GM21360 (cell line): ENCODE measurements at regions not wholly inside any gene's neighbourhood (a gene's known extent, or its start where the extent isn't known, plus 50 kb on each side); places are given as distances from the start of the nearest gene placed in this dataset.

Source experiments
- ATAC-seq: cut with Tn5 transposase; IDR thresholded peaks from one replicate; pipeline ENCODE4 v1.9.1; 2021; ENCODE audit warnings: mild to moderate bottlenecking, moderate library complexity; ENCODE audit not compliant: unreplicated experiment

DNA sequence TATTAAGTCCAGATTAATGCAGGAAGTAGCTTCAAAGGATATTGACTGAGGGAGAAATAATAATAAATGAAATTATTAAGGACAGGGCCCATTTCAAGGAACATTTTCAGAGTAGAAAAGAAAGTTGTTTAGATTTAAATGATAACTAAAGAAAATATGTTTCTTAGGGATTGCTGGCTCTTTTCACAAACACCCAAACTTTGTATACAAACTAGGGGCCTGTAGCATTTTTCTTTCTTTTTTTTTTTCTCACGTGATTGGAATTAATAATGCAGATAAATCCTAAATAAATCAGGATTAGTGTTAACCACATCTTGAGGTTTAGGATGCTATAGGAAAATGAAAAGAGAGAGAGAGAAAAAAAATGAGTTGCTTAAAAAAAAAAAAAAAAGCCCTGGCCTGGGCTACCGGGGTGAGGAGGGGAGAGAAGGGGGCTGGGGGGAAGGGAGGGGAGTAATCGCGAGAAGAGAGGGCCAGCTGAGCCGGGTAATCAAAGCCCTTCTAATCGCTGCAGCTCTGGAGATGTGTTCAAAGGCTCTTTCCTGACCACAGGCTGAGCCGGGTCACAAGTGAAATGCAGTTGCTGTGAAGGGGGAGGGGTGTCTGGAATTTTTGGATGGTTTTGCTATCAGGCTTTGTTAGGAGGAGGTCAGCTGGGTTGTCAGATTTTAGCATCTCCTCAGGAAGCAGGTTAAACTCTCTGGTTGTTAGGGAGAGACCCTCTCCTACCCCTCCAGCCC lies 104.6 kb upstream of the ZFHX3 start:
- no peak for ATAC-seq

DNA sequence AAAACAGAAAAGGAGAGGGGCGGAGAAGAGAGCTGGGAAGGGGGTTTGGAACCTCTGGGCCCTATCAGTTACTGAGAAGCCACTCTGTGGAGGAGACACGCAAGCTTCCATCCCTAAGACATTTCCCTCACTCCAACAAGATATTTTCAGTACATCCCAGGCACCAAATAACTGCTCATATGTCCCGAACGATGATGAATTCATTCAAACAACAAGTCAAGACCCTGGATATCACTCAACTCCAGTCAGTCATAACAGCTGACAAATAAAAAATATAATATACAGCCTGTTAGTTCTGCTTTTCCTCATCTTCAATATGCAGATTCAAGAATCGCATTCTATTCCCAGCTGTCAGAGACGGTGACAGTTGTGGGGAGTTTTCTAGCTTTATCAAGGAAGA lies 104.0 kb upstream of the ZFHX3 start:
- no peak for ATAC-seq

DNA sequence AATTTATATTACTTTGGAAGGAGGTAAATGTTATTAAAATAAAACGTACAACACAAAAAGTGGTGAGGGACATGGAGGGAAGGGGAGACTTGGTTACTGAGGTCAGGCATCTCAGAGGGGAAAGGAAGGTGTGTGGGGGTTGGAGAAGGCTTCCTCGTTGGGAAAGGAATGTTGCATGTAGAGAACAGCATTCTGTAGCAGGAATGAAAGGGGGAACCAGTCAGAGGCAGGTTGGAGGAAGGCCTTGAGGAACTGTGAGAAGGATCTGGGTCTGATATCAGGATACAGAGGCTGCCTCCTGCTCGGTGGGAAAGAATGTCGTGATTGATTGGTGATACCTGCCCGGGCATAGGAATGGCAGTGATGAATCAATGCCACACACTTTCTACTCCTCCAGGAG lies 103.3 kb upstream of the ZFHX3 start:
- no peak for ATAC-seq

DNA sequence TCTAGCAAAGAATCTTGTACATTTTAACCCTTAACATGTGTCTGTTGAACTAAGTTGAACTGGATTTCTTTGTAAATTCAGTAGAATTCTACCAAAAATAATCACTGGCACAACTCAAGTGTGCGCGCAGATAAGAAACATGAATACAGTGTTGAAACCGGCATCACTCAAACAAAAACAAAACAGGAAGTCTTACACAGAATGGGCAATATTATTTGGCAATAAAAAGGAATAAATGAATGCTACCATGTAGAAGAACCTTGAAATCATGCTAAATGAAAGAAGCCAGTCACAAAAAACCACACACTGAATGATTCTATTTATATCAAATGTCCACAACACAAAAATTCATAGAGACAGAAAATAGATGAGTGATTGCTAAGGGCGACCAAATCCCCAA lies 102.9 kb upstream of the ZFHX3 start:
- no peak for ATAC-seq

DNA sequence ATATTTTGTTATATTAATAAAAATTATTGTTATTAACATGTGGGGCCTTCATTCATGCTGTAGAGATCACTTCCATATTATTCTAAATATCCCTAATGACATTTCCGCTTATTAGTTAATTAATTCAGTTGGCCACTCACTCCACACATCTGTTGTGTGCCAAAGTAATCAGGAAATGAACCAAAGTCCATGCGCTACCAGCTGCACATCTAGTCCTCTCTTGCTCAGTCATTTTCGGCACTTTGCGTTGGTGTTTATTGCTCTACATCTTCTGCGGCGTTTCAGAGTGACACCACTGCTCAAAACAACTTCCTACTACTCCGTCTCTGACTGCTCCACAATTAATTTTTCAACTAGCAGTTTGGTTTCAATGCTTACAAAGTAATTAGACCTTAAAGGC lies 101.4 kb upstream of the ZFHX3 start:
- ATAC-seq = no peak

DNA sequence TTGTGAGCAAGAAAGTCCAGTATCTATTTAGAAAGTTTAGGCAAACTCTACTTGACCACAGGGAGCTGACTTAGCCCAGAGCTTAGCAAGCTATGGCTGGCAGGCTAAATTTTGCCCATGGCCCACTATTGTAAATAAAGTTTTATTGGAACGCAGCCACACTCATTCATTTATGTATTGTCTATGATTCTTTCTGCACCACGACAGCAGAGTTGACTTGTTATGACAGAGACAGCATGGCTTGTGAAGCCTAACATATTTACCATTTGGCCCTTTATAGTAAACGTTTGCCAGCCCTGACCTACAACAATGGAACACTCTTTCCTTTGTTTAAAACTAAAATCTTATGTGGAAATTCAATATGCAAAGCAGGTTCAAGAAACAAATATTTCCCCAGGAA lies 100.0 kb upstream of the ZFHX3 start:
- ATAC-seq = no peak

DNA sequence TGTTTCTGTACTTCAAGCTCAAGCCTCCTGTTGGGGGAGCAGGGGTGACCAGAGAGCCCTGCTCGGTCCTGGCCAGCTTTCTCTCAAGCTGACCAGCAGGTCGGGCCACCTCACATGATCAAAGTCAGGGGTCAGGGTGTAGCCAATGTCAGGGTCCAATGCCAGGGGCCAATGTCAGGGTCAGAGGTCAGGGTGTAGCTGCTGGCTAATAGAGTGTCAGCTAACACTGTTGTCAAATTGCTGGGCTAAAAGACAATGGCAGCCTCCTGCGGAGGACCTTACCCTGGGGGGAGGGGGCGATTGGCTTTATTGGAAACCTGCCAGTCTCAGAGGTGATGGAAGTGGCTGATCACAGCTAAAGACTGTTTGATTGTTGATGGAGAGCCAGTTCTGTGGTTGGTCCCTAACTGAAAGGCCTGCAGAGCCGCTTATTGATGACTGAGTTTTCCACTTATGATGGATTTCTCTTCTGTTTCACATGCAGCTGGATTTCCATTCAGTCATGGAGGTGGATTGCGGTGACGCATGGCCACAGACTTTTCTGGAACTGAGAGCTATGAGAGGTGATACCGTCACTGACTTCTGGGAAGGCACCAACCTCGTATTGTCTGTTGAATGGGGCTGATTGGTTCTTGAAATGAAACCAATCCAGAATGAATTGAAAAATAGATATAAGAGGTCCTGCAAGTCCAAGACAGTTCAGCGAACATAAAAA lies 97.4 kb upstream of the ZFHX3 start:
- ATAC-seq = no peak

DNA sequence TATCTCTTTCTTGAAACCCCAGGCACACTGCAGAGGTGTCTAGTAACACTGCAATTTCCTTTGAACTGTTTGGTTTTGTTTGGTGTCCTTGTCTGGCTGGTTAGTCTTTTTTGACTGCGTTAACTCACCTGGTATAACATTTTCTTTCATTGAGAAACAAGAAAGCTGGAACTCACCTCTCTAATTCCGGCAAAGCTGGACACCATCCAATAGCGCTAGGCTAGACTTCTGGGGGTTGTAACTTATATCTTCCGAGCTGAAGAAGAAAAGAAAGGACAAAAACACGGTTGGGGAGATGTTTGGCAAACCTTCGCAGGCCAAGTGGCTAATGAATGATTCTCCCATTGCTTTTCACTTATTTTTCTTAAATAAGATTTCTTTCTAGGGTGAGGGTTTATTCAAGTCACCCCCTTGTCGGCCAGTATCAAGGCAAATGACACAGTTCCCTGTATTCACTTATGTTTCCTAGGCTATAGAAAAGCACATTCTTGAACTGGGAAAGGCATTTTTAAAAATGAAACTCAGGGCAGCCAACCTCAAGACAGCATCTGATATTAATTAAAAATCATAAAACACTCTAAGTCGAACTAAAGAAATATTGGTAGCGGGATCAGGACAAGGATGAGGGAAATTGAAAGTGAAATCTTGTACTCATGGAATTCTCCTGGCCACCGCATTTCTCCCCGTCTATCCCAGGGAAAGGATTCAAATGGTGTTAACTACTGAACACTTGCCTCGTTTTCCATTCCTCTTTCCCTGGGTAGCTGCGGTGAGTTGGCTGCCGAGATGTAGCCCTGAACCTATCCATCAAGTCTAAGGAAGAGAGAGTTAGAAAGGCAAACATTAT lies 95.9 kb upstream of the ZFHX3 start:
- no peak for ATAC-seq

DNA sequence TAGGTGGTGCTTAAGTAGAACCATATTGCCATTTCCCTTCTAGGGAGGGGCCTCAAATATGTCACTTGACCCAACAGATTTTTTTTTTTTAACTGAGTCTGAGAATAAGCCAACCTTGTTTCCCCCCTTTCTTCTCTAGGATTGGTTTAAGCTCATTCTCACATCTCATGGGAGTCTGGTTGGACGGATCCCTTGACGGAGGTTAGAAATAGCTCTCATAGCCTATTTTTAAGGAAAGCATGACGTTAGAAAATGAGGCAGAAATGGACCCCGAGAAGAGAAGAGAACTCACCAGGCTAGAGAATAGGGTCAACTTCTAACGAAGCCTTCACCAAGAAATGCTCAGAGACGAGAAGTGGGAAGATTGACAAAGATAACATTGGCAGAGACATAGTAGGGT lies 95.1 kb upstream of the ZFHX3 start:
- ATAC-seq = no peak

DNA sequence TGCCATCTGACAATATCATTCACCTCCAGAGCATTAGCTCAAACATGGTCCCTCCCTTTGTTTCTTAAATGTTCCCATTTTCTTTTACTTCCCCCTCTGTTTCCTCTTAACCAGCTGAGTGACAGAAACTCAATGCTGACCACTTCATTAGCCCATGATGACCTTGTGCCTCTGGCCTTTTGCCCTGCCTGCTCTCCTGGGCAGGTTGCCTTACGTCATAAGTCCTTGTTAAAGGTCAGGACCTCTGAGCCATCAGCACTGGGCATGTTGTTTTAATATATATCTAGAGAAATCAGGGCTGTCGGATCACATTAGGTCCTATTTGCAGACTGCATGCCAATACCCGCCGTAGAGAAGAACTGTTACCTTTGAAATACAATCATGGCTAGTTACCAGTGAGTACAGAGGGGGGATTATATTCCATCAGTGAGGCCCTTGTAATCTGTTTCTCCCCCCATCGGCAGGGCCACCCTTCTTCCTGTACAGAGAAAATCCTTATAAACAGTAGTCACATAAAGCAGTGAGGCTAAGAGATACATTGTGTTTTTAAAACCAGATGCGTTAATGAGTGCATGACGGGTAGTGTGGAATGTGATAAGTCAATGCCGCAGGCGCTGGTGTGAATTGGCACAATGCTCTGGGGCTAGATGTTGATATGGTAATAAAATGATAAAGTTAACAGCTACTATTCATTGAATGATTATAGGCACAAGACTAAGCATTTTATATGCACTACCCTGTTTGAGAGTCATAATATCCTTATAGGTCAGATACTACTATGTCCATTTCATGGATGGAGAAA lies 94.3 kb upstream of the ZFHX3 start:
- no peak for ATAC-seq

DNA sequence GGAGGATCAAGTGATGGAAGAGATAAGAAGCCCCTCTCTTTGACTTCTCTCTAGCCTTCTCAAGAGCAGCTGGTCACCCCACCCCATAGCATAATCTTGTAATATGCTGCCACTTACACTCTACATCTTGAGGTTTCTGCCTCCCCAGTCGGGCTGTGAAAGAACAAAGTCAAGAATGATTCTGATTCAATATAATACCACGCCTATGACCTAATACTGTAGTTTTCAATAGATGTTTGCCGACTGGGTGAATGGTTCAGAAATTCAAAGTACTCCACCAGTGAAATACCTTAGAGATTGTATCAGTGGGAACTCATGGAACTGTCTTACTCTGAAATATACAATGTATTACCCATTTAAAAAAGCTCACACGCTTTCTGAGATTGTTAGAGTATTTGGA lies 93.0 kb upstream of the ZFHX3 start:
- no peak for ATAC-seq

DNA sequence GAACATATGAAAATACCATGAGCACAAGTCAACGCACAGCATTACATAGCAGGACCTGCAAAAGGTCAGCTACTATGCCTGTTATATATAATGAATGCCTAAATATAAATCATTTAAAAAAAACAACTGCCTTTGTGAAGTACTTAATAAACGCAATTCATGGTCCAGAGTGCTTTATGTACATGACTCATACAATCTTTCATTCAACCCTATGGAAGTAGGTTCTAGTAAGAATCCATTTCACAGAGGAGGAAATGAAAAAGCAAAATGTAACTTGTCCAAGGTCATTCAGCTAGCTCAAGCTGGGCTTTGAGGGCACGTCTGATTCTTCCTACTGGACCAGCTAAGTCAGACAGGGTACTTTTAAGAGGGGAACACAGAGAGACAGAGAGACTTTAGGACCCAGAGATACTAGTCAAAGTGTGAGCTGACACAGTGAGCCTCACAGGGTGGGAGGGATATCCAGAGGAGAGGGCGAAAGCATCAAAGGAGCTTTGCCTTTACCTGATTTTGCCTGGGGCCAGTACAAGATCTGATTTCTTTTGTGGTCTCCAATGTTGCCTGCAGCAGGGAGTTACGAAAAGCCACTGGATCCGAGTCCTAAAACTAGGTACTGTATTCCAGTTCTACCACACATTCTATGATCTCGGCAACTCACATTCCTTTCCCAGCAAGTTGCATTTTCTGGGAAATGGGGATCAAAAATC lies 83.4 kb upstream of the ZFHX3 start:
- no peak for ATAC-seq

DNA sequence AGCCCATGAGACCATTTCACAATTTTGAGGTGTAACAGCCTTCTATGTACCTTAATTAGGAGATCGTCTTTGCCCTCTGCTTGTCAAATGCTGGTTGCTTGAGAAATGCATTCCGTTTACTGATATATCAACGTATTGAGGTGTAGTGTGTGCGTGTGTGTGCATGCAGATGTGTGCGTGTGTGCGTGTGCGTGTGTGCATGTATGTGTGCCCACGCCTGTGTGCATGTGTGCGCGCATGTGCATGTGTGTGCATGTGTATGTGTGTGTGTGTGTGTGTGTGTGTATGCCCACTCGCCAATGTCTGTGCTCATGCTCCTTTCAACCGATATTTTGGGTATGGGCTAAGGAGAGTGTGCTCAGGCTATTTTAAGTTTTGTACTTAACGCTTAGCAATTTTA lies 81.5 kb upstream of the ZFHX3 start:
- ATAC-seq = no peak

DNA sequence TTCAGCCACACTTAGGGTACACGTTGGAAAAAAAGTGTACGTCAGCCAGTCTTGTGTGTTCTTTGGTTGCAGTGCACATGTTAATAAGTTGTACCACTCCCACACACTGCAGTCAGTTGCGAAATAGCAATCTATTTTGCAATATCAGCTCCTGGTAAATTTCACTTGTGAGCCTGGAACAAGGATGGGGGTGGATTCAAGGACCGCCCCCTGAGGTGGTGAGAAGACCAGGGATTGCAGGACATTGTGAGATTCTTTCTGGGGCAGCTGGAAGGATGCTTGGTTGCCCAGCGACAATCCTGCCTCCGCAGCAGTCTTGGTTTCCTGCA lies 78.6 kb upstream of the ZFHX3 start:
- no peak for ATAC-seq

DNA sequence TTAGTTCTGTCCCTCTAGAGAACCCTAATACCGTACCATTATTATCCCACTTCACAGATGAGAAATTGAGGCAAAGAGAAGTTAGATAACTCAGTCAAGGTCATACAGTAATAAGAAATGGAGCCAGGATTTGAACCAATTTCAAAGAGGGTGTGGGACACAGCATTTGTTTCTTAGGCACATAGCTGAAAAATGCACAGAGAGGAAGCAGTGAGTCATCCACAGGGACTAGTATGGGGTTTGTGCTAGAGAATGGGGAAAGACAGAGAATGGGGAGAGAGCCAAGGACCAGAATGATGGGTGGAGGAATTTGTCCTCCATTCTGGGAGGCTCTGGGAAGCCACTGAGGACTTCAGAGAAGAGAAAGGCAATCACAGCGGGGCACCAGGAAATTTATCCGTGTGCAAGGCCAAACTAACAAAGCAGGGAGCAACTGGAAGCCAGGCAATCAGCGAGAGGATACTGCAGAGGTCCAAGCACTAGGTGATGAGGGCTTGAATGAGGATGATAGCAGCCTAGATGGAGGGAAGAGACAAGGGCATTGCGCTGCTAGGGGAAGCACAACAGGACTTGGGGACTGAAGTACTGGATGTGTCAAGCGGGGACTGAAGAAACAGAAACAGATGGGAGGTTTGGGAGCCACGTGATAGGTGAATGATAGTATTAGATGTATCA lies 78.1 kb upstream of the ZFHX3 start:
- ATAC-seq = no peak

DNA sequence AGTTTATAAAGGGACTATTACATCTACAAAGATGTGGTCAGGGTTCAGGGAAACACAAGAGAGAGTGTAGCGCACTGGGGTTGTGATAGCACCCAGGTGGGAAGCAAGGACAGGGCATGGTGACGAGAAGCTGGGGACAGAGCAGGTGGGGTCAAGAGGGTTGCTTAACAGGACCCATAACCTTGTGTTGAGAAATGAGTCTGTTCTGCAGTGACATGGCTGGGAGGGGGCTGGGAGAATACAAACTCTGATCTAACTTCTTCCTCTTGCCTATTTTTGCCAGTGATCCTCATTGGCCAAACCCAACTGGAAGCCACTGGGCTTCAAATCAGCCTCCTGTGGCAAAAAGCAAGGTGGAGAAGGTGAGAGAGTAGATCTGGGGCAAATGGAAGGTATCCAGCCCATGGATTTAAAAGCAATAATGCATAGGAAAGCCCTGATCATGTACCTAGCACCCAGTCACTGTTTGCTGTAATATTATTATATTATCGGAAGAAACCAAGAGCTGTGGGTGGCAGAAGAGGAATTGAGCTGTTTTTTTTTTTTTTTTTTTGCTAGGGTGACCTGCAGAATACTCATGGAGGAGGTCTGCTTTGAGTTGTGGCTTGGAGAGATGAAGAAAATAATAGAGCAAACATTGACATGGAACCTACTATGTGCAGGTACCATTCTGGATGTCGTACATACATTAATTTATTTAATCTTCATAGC lies 76.9 kb upstream of the ZFHX3 start:
- ATAC-seq = no peak

DNA sequence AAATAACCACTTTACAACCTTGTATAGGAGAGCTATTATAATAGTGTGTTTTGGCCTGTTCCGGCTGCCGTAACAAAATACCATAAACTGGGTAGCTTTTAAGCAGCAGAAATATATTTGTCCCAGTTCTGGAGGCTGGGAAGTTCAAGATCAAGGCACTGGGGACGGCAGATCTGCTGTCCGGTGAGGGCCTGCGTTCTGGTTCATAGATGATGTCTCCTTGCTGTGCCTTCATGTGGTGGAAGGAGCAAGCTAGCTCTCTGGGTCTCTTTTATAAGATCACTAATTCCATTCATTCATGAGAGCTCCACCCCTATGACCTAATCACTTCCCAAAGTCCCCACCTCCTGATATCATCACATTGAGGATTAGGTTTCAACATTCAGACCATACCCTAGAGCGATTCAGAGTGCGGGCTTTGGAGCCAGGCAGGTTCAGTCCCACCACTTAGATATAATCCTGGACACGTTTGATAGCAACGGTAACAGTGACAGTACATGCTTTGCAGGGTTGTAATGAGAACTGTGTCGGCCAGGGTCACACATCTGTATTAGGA lies 76.2 kb upstream of the ZFHX3 start:
- ATAC-seq = no peak

DNA sequence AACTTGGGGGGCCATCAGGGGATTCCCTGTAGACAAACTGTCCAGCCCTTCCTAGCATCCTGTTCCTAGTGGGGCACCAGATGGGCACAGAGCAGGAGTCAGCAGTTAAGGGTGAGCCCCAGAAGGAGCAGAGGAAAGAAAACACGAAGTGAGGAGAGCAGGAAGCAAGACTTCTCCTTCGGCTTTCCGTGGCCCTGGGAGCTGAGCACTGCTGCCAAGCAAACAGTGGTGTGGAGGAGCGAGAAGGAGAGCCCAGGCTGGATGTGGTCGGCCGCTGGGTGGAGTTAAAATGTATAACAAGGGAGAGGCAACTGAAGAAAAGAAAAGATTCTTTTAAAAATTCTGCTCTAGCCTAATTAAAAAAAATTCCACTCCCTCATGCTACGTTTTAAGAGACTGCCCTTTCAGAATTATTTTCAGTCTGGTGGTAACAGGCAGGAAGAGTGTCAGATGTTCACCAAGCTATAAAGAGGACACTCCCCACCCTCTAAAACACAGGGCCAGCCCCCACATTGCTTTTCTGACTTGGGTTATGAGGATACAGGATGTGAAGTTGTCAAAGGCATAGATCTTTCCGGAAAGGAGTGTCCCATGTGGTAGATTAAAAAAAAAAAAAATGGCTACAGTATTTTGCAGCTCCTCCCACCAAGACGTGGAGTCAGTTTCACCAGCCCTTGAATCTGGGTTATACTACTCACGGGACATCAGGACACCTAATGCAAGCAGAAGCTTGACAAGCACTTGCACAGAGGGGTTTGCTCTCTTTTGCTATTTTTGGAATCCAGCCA lies 74.9 kb upstream of the ZFHX3 start:
- no peak for ATAC-seq
